HCT116 (cell line): ENCODE measurements at regions not wholly inside any gene's neighbourhood (a gene's known extent, or its start where the extent isn't known, plus 50 kb on each side); places are given as distances from the start of the nearest gene placed in this dataset.

Experiments
- ATAC-seq: fragments of 200-7000 bp; cut with Tn5 transposase; 2 replicates; pipeline ENCODE4 v1.9.1; 2020; ENCODE audit warnings: mild to moderate bottlenecking, moderate library complexity
- BruUV-seq: library from RNA; stranded (reverse); fragments of 400-500 nt; replicated peaks from 2 replicates; lab custom pipeline; 2021; lab: Mats Ljungman, UMichigan
- CTCF ChIA-PET: fragments of 300-600 bp; sonication (Branson Sonifier 250); formaldehyde crosslinking; loops from one replicate; lab custom pipeline; 2021; ENCODE audit warnings: antibody characterized with exemption; lab: Charles Lee
- POLR2A ChIA-PET: fragments of 300-600, 350-600 bp; sonication (Branson Sonifier 250); formaldehyde crosslinking; loops from one replicate; lab custom pipeline; 2021; ENCODE audit warnings: antibody characterized with exemption; lab: Charles Lee
- RAD21 ChIA-PET, 2 experiments: fragments of 300-600 bp; sonication (Branson Sonifier 250); formaldehyde crosslinking; loops; one replicate each; lab custom pipeline; 2023; ENCODE audit warnings: low total read pairs in 2 of 2; ENCODE audit not compliant: uncharacterized antibody in 2 of 2, unreplicated experiment in 2 of 2, low non-redundant PET in 1 of 2; lab: Charles Lee
- DNase-seq: peaks from one replicate; pipeline ENCODE4 v3.0.0-alpha.2; 2010; ENCODE audit warnings: low read depth, low spot score
- H2AFZ ChIP-seq: fragments of 200-600 bp; shearing (Covaris generic), sonication (generic); 2 replicates; pipeline ENCODE4 v1.6.1; 2017; ENCODE audit warnings: low read depth, mixed run types, mixed read lengths, antibody characterized with exemption, low read length; ENCODE audit not compliant: poor library complexity, severe bottlenecking
- H3K27ac ChIP-seq: 2 replicates; pipeline ENCODE4 v1.5.1; 2012; ENCODE audit warnings: low read depth, low read length
- H3K27me3 ChIP-seq: fragments of 200-600 bp; sonication (generic); 2 replicates; pipeline ENCODE4 v1.6.1; 2016; ENCODE audit warnings: mixed run types, low read length, mixed read lengths; ENCODE audit not compliant: insufficient read depth
- H3K36me3 ChIP-seq, 2 experiments: fragments of 200-500 bp in 1 of 2; fragments of 200-600 bp in 1 of 2; sonication (Bioruptor generic) in 1 of 2; sonication (generic) in 1 of 2; 2 replicates each; pipeline versions ENCODE4 v1.5.1 to v1.6.1; 2014 to 2016; ENCODE audit warnings: low read length in 2 of 2, inconsistent platforms in 1 of 2, mixed read lengths in 1 of 2, mixed run types in 1 of 2; ENCODE audit not compliant: insufficient read depth in 2 of 2, control insufficient read depth in 1 of 2
- H3K4me1 ChIP-seq, 2 experiments: fragments of 200-600 bp in 1 of 2; sonication (generic) in 1 of 2; 2 replicates each; pipeline versions ENCODE4 v1.5.1 to v1.6.1; 2012 to 2017; ENCODE audit warnings: low read length in 2 of 2, inconsistent platforms in 1 of 2, mild to moderate bottlenecking in 1 of 2, mixed read lengths in 1 of 2, mixed run types in 1 of 2, moderate library complexity in 1 of 2; ENCODE audit not compliant: insufficient read depth in 2 of 2, control insufficient read depth in 1 of 2
- H3K4me2 ChIP-seq: fragments of 200-600 bp; sonication (generic); 2 replicates; pipeline ENCODE4 v1.6.1; 2017; ENCODE audit warnings: mixed run types, low read length, mixed read lengths
- H3K4me3 ChIP-seq, 2 experiments: fragments of 200-600 bp in 1 of 2; sonication (generic) in 1 of 2; replicated peaks in 1 of 2; 2 replicates each; pipeline ENCODE4 v1.5.1; 2011 to 2016; ENCODE audit warnings: low read length in 2 of 2, control low read depth in 1 of 2, low read depth in 1 of 2, mild to moderate bottlenecking in 1 of 2, mixed read lengths in 1 of 2, mixed run types in 1 of 2
- H3K79me2 ChIP-seq: fragments of 200-600 bp; sonication (generic); 2 replicates; pipeline ENCODE4 v1.6.1; 2017; ENCODE audit warnings: mild to moderate bottlenecking, mixed run types, low read length, moderate library complexity, mixed read lengths; ENCODE audit not compliant: insufficient read depth
- H3K9ac ChIP-seq: fragments of 200-600 bp; sonication (generic); 2 replicates; pipeline ENCODE4 v1.6.1; 2016; ENCODE audit warnings: low read length, mixed read lengths
- H3K9me2 ChIP-seq: fragments of 200-600 bp; sonication (generic), shearing (Covaris generic); 2 replicates; pipeline ENCODE4 v1.6.1; 2017; ENCODE audit warnings: mixed run types, mild to moderate bottlenecking, moderate library complexity; ENCODE audit not compliant: insufficient read depth
- H3K9me3 ChIP-seq, 2 experiments: fragments of 200-500 bp in 1 of 2; fragments of 200-600 bp in 1 of 2; sonication (Bioruptor generic) in 1 of 2; sonication (generic) in 1 of 2; 2 replicates each; pipeline ENCODE4 v1.6.1; 2014 to 2017; ENCODE audit warnings: low read length in 2 of 2, mixed read lengths in 2 of 2, inconsistent platforms in 1 of 2, low read depth in 1 of 2, mild to moderate bottlenecking in 1 of 2, mixed run types in 1 of 2, moderate library complexity in 1 of 2; ENCODE audit not compliant: control insufficient read depth in 1 of 2, insufficient read depth in 1 of 2
- H4K20me1 ChIP-seq: fragments of 200-600 bp; sonication (generic), shearing (Covaris generic); 2 replicates; pipeline ENCODE4 v1.6.1; 2017; ENCODE audit warnings: mixed run types, mild to moderate bottlenecking, moderate library complexity; ENCODE audit not compliant: insufficient read depth
- ATF3 ChIP-seq: IDR thresholded peaks from 2 replicates; pipeline ENCODE4 v1.6.1; 2012
- CBX3 ChIP-seq: IDR thresholded peaks from 2 replicates; pipeline ENCODE4 v1.6.1; 2012; ENCODE audit warnings: low read depth
- CTCF ChIP-seq, 3 experiments: fragments of 200-600 bp in 1 of 3; sonication (generic) in 1 of 3; IDR thresholded peaks in 2 of 3; conservative IDR thresholded peaks in 1 of 3; 2 replicates each; pipeline ENCODE4 v1.5.1; 2012 to 2017; ENCODE audit warnings: low read depth in 2 of 3, low read length in 2 of 3, antibody characterized with exemption in 1 of 3, borderline replicate concordance in 1 of 3, control low read depth in 1 of 3, mild to moderate bottlenecking in 1 of 3, mixed read lengths in 1 of 3, mixed run types in 1 of 3, moderate library complexity in 1 of 3; ENCODE audit not compliant: insufficient read depth in 1 of 3
- EGR1 ChIP-seq: IDR thresholded peaks from 2 replicates; pipeline ENCODE4 v1.6.1; 2012; ENCODE audit warnings: low read depth
- ELF1 ChIP-seq: IDR thresholded peaks from 2 replicates; pipeline ENCODE4 v1.6.1; 2012; ENCODE audit warnings: low read depth, borderline replicate concordance
- EZH2 ChIP-seq: fragments of 200-600 bp; sonication (generic); IDR thresholded peaks from 2 replicates; pipeline ENCODE4 v1.6.1; 2017; ENCODE audit warnings: antibody characterized with exemption, mixed run types
- EZH2phosphoT487 ChIP-seq: fragments of 200-600 bp; IDR thresholded peaks from 2 replicates; pipeline ENCODE4 v1.6.1; 2018; ENCODE audit warnings: antibody characterized with exemption, borderline replicate concordance
- FOSL1 ChIP-seq: IDR thresholded peaks from 2 replicates; pipeline ENCODE4 v1.6.1; 2012; ENCODE audit warnings: low read depth
- JUND ChIP-seq: IDR thresholded peaks from 2 replicates; pipeline ENCODE4 v1.6.1; 2012
- MAX ChIP-seq: IDR thresholded peaks from 2 replicates; pipeline ENCODE4 v1.6.1; 2012
- POLR2A ChIP-seq: IDR thresholded peaks from 2 replicates; pipeline ENCODE4 v1.7.0; 2011; ENCODE audit warnings: borderline replicate concordance; ENCODE audit not compliant: insufficient read depth, insufficient read length; ENCODE audit errors: extremely low read depth
- POLR2AphosphoS5 ChIP-seq: IDR thresholded peaks from 2 replicates; pipeline ENCODE4 v1.6.1; 2011; ENCODE audit warnings: mild to moderate bottlenecking, low read depth, low read length, moderate library complexity
- RAD21 ChIP-seq: IDR thresholded peaks from 2 replicates; pipeline ENCODE4 v1.6.1; 2012; ENCODE audit warnings: low read depth, mild to moderate bottlenecking
- SIN3A ChIP-seq: IDR thresholded peaks from 2 replicates; pipeline ENCODE4 v1.6.1; 2012; ENCODE audit warnings: low read depth
- SP1 ChIP-seq: IDR thresholded peaks from 2 replicates; pipeline ENCODE4 v1.6.1; 2012; ENCODE audit warnings: low read depth
- YY1 ChIP-seq: IDR thresholded peaks from 2 replicates; pipeline ENCODE4 v1.6.1; 2011; ENCODE audit warnings: low read length, low read depth, moderate library complexity, mild to moderate bottlenecking; ENCODE audit not compliant: insufficient replicate concordance; ENCODE audit errors: extremely low read depth
- ZBTB33 ChIP-seq: IDR thresholded peaks from 2 replicates; pipeline ENCODE4 v1.6.1; 2011; ENCODE audit warnings: mild to moderate bottlenecking, low read length, moderate library complexity; ENCODE audit not compliant: insufficient replicate concordance; ENCODE audit errors: extremely low read depth
- ZFX ChIP-seq: fragments of 450-650 bp; IDR thresholded peaks from 2 replicates; pipeline ENCODE4 v1.6.1; 2017
- ZNF274 ChIP-seq: fragments of 200-500 bp; sonication (Bioruptor generic); IDR thresholded peaks from 2 replicates; pipeline ENCODE4 v1.6.1; 2014; ENCODE audit warnings: mild to moderate bottlenecking, low read depth, low read length, inconsistent platforms
- intact Hi-C: fragments of 100-400 bp; cut with micrococcal nuclease; formaldehyde crosslinking; loops from 2 replicates; pipeline ENCODE4 v1.10.0; 2022

- RAD21 ChIA-PET, result no interaction called here
- CTCF ChIA-PET, result no interaction called here
- no peaks in the 10 kb centered on the region for H3K27me3 ChIP-seq
- DNase-seq, result no peak
- TF ChIP-seq ELF1 (no peak), POLR2A (no peak), EGR1 (no peak), SP1 (no peak)
- no peaks in the 10 kb centered on the region for H4K20me1 ChIP-seq
- no peaks in the 10 kb centered on the region for H3K4me1 ChIP-seq
- no peaks in the 10 kb centered on the region for H3K79me2 ChIP-seq
- no peak overlapping the region for H3K27ac ChIP-seq
- BruUV-seq, result no TSS peak
- H2AFZ ChIP-seq, result no peak overlapping the region
- no peak overlapping the region for H3K4me2 ChIP-seq
- no peak overlapping the region for H3K9ac ChIP-seq
- POLR2A ChIA-PET, result no interaction called here
- intact Hi-C loops, result no loop called here
- no peaks in the 10 kb centered on the region for H3K9me2 ChIP-seq
- ATAC-seq, result no peak
- H3K4me3 ChIP-seq, result no peak overlapping the region
- H3K9me3 ChIP-seq, result no peaks in the 10 kb centered on the region
- H3K36me3 ChIP-seq, result no peaks in the 10 kb centered on the region
Measured at GRCh38 chr1:95583661-95584210, 349.7 kb downstream of the RWDD3 start.

- Histone ChIP-seq H3K4me1 (no peaks in the 10 kb centered on the region), H3K4me3 (no peak overlapping the region), H3K36me3 (no peaks in the 10 kb centered on the region), H3K27ac (no peak overlapping the region), H4K20me1 (no peaks in the 10 kb centered on the region), H3K9me3 (no peaks in the 10 kb centered on the region), H2AFZ (no peak overlapping the region), H3K4me2 (no peak overlapping the region), H3K27me3 (no peaks in the 10 kb centered on the region), H3K9ac (no peak overlapping the region), H3K79me2 (no peaks in the 10 kb centered on the region), H3K9me2 (no peaks in the 10 kb centered on the region)
- POLR2A ChIA-PET, result no interaction called here
- ATAC-seq (no peak), DNase-seq (no peak)
- CTCF ChIA-PET, result no interaction called here
- RAD21 ChIA-PET, result no interaction called here
- BruUV-seq, result no TSS peak
- intact Hi-C loops, result no loop called here
- TF ChIP-seq RAD21, result no peak
- TF ChIP-seq FOSL1, result no peak
- TF ChIP-seq ZFX, result no peak
- TF ChIP-seq EZH2phosphoT487, result no peak
- TF ChIP-seq EZH2, result no peak
- TF ChIP-seq ZNF274, result no peak
- no peak for TF ChIP-seq YY1
- TF ChIP-seq JUND, result no peak
- TF ChIP-seq CTCF (IDR thresholded peaks at IDR 0.05 in 2 of 3, conservative IDR thresholded peaks at IDR 0.05 in 1 of 3; ENCODE audit: borderline replicate concordance in 1 of 3, insufficient read depth in 1 of 3, low read depth in 2 of 3, low read length in 2 of 3), result no peak
- no peak for TF ChIP-seq ZBTB33
- no peak for TF ChIP-seq POLR2AphosphoS5
- TF ChIP-seq SIN3A, result no peak
- no peak for TF ChIP-seq POLR2A
- no peak for TF ChIP-seq ATF3
- no peak for TF ChIP-seq MAX
- TF ChIP-seq ELF1, result no peak
- no peak for TF ChIP-seq CBX3
- TF ChIP-seq SP1, result no peak
Measured at GRCh38 chr1:95584315-95584714, 350.3 kb downstream of the RWDD3 start.
